CD4-positive, CD25-positive, alpha-beta regulatory T cell (primary cell): ENCODE measurements at regions not wholly inside any gene's neighbourhood (a gene's known extent, or its start where the extent isn't known, plus 50 kb on each side); places are given as distances from the start of the nearest gene placed in this dataset.
"Not testable (repeated sequence)": the region's sequence is repeated elsewhere in the genome, so short reads cannot be mapped to it uniquely, and the experiment has no call there.

Experiments used
- ATAC-seq, 2 donors: fragments of 150-1000 bp; cut with Tn5 transposase; one replicate each; pipeline ENCODE4 v1.10.0; 2021; ENCODE audit warnings: low read depth in 2 of 2, moderate number of reproducible peaks in 2 of 2, moderate library complexity in 1 of 2
- DNase-seq, 3 donors: peaks; one replicate each; pipeline versions ENCODE4 v3.0.0 to v3.0.0-alpha.2; 2012 to 2022; ENCODE audit warnings: mixed read lengths in 1 of 3
- H3K27ac ChIP-seq: one replicate; pipeline ENCODE4 v1.7.0; 2013; ENCODE audit warnings: mild to moderate bottlenecking, low read length; ENCODE audit not compliant: insufficient read depth, poor library complexity, severe bottlenecking
- H3K27me3 ChIP-seq: one replicate; pipeline ENCODE4 v1.7.0; 2013; ENCODE audit warnings: low read length; ENCODE audit not compliant: control insufficient read depth, insufficient read depth
- H3K36me3 ChIP-seq: one replicate; pipeline ENCODE4 v1.7.0; 2013; ENCODE audit warnings: mild to moderate bottlenecking, low read length, moderate library complexity; ENCODE audit not compliant: control insufficient read depth, insufficient read depth
- H3K4me1 ChIP-seq: 2 replicates; pipeline ENCODE4 v1.7.0; 2013; ENCODE audit warnings: mild to moderate bottlenecking, low read length; ENCODE audit not compliant: insufficient read depth, control insufficient read depth, poor library complexity, severe bottlenecking
- H3K4me3 ChIP-seq: one replicate; pipeline ENCODE4 v1.7.0; 2013; ENCODE audit warnings: low read depth, mild to moderate bottlenecking, low read length, moderate library complexity
- H3K9me3 ChIP-seq, 2 experiments: 1 replicate in 1 of 2; 2 replicates in 1 of 2; pipeline ENCODE4 v1.7.0; 2013; ENCODE audit warnings: low read length in 2 of 2, mild to moderate bottlenecking in 1 of 2, moderate library complexity in 1 of 2; ENCODE audit not compliant: control insufficient read depth in 2 of 2
- H3K27ac Mint-ChIP-seq, 3 donors: one replicate each; pipeline ENCODE4 v1.8.0; 2020 to 2022; ENCODE audit warnings: mild to moderate bottlenecking in 3 of 3, mixed read lengths in 3 of 3, moderate library complexity in 2 of 3
- H3K27me3 Mint-ChIP-seq: one replicate; pipeline ENCODE4 v1.8.0; 2022; ENCODE audit warnings: mild to moderate bottlenecking, mixed read lengths
- H3K36me3 Mint-ChIP-seq: one replicate; pipeline ENCODE4 v1.8.0; 2020; ENCODE audit warnings: mixed read lengths
- H3K4me1 Mint-ChIP-seq, 4 donors: one replicate each; pipeline ENCODE4 v1.8.0; 2020 to 2022; ENCODE audit warnings: mixed read lengths in 4 of 4, mild to moderate bottlenecking in 1 of 4
- H3K4me3 Mint-ChIP-seq, 4 donors: one replicate each; pipeline ENCODE4 v1.8.0; 2020 to 2022; ENCODE audit warnings: mild to moderate bottlenecking in 4 of 4, mixed read lengths in 4 of 4, moderate library complexity in 3 of 4
- H3K9me3 Mint-ChIP-seq, 7 donors: one replicate each; pipeline ENCODE4 v1.8.0; 2020 to 2022; ENCODE audit warnings: mixed read lengths in 7 of 7, mild to moderate bottlenecking in 3 of 7, moderate library complexity in 2 of 7

GRCh38 chr15:96197721-96198120 is 132.8 kb upstream of the NR2F2 start:
- no peak for ATAC-seq
- H3K4me3 Mint-ChIP-seq: no peak overlapping the region
- H3K27ac Mint-ChIP-seq: no peak overlapping the region

GRCh38 chr15:96199111-96199510 is 131.4 kb upstream of the NR2F2 start:
- no peak for ATAC-seq
- H3K4me3 ChIP-seq: no peak overlapping the region
- H3K4me1 Mint-ChIP-seq: no peaks in the 10 kb centered on the region
- no peaks in the 10 kb centered on the region for H3K36me3 Mint-ChIP-seq
- no peak overlapping the region for H3K27ac ChIP-seq
- DNase-seq: no peak
- H3K27ac Mint-ChIP-seq: no peak overlapping the region
- peaks cover 0 to 2% of the 10 kb centered on the region in 2 experiments for H3K9me3 ChIP-seq
- no peaks in the 10 kb centered on the region for H3K36me3 ChIP-seq
- H3K27me3 Mint-ChIP-seq: no peaks in the 10 kb centered on the region
- H3K27me3 ChIP-seq: no peaks in the 10 kb centered on the region
- peaks cover 0 to 10% (median 4%) of the 10 kb centered on the region in 7 donors for H3K9me3 Mint-ChIP-seq
- H3K4me1 ChIP-seq: no peaks in the 10 kb centered on the region
- no peak overlapping the region for H3K4me3 Mint-ChIP-seq

More at GRCh38 chr15:96197721-96198120, 132.8 kb upstream of the NR2F2 start:
- Histone ChIP-seq H3K4me3 (no peak overlapping the region), H3K27ac (no peak overlapping the region), H3K9me3 (no peaks in the 10 kb centered on the region), H3K27me3 (no peaks in the 10 kb centered on the region), H3K36me3 (no peaks in the 10 kb centered on the region), H3K4me1 (no peaks in the 10 kb centered on the region)
- DNase-seq: no peak
- Mint-ChIP-seq H3K4me1 (no peaks in the 10 kb centered on the region), H3K36me3 (no peaks in the 10 kb centered on the region), H3K27me3 (no peaks in the 10 kb centered on the region), H3K9me3 (peaks cover 0 to 10% (median 4%) of the 10 kb centered on the region in 7 donors)

DNA sequence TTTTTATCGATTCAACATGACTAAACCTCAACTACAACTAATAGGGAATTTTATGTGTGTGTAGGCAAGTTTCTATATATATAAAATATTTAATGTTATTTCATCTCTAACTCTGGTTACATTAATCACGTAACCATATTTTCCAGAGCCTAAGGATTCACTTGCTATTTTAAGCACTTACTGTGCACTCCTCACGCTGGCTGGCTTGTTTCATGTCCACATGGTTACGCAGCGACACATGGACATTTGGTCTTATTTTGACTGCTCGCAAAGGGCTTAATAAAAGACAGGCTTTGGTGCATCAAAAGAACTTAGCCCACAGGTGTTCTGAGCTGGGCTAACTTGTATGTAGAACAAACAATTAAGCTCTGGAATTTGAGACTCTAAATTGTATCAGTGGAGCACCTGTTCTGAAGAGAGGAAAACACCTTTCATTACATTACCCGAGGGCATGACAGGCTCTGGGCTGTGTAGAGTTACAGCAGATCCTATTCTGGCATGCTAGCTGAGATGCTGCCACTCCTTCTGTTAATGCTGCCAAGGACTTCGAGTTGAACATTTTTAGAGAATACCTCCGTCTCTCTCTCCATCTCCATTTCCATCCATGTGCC is 130.0 kb upstream of the NR2F2 start:
- H3K27ac ChIP-seq: no peak overlapping the region
- Mint-ChIP-seq H3K4me1 (no peaks in the 10 kb centered on the region), H3K36me3 (no peaks in the 10 kb centered on the region), H3K27me3 (no peaks in the 10 kb centered on the region), H3K4me3 (no peak overlapping the region), H3K9me3 (peaks cover 0 to 12% (median 4%) of the 10 kb centered on the region in 7 donors), H3K27ac (no peak overlapping the region)
- no peak for ATAC-seq
- DNase-seq: no peak
- no peak overlapping the region for H3K4me3 ChIP-seq
- peaks cover 0 to 2% of the 10 kb centered on the region in 2 experiments for H3K9me3 ChIP-seq
- H3K4me1 ChIP-seq: no peaks in the 10 kb centered on the region
- H3K36me3 ChIP-seq: no peaks in the 10 kb centered on the region
- H3K27me3 ChIP-seq: no peaks in the 10 kb centered on the region

- Mint-ChIP-seq H3K27me3 (no peaks in the 10 kb centered on the region), H3K27ac (no peak overlapping the region), H3K36me3 (no peaks in the 10 kb centered on the region), H3K9me3 (peaks cover under 1 to 16% (median 4%) of the 10 kb centered on the region in 7 donors), H3K4me3 (peak overlapping the region in 1 of 4 donors; percentile 64), H3K4me1 (no peaks in the 10 kb centered on the region)
- Histone ChIP-seq H3K27ac (no peak overlapping the region), H3K27me3 (no peaks in the 10 kb centered on the region), H3K4me1 (no peaks in the 10 kb centered on the region), H3K4me3 (no peak overlapping the region), H3K36me3 (no peaks in the 10 kb centered on the region), H3K9me3 (peaks cover 0 to 2% of the 10 kb centered on the region in 2 experiments)
- DNase-seq (no peak), ATAC-seq (no peak)
Measured at GRCh38 chr15:96201696-96202095, 128.8 kb upstream of the NR2F2 start.

- H3K9me3 Mint-ChIP-seq: peaks cover 2 to 14% (median 4%) of the 10 kb centered on the region in 7 donors
- not testable (repeated sequence) for H3K9me3 ChIP-seq, H3K4me1 ChIP-seq, H3K27me3 ChIP-seq, H3K36me3 ChIP-seq, ATAC-seq, H3K27ac Mint-ChIP-seq, H3K36me3 Mint-ChIP-seq, H3K4me3 ChIP-seq, H3K4me3 Mint-ChIP-seq, H3K27me3 Mint-ChIP-seq, H3K4me1 Mint-ChIP-seq, DNase-seq, H3K27ac ChIP-seq
Measured at GRCh38 chr15:96205588-96205987, 124.9 kb upstream of the NR2F2 start.

DNA sequence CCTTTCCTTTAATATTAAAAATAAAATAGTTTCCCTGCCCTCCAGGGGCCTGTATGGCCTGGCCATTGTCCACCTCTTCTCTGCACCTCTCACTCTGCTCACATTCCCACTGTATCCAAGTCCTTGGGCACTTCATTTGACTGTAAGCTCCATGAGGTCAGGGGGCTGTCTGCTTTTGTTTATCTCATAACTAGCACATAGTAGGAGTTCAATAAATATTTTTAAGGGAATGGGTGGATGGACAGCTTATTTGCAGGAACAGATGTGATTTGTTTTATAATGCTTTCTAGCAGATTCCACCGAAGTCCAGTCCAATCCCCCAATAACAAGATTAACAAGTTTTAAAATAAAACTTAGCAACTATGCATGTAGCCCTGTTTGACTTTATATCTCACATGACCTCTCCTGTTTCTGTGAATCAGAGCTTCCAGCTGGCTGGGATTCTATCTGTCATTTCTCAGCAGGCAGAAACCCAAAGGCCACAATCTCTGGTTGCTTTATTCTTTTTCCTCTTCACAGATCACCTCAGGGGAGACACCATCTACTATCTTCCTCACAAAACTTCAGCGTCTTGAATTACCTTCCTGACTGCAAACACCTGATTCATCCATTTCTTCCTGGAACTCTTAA is 123.0 kb upstream of the NR2F2 start:
- H3K27ac ChIP-seq: no peak overlapping the region
- H3K4me3 ChIP-seq: no peak overlapping the region
- H3K9me3 ChIP-seq: peaks cover 0 to 2% of the 10 kb centered on the region in 2 experiments
- no peak overlapping the region for H3K27ac Mint-ChIP-seq
- no peak overlapping the region for H3K4me3 Mint-ChIP-seq
- peaks cover 0 to 10% (median 3%) of the 10 kb centered on the region in 7 donors for H3K9me3 Mint-ChIP-seq
- DNase-seq: no peak
- no peaks in the 10 kb centered on the region for H3K4me1 ChIP-seq
- no peaks in the 10 kb centered on the region for H3K36me3 ChIP-seq
- no peaks in the 10 kb centered on the region for H3K4me1 Mint-ChIP-seq
- no peaks in the 10 kb centered on the region for H3K36me3 Mint-ChIP-seq
- H3K27me3 ChIP-seq: no peaks in the 10 kb centered on the region
- no peak for ATAC-seq
- peaks cover 4% of the 10 kb centered on the region for H3K27me3 Mint-ChIP-seq

- no peaks in the 10 kb centered on the region for H3K36me3 ChIP-seq
- no peak overlapping the region for H3K27ac ChIP-seq
- H3K27me3 Mint-ChIP-seq: peaks cover 4% of the 10 kb centered on the region
- H3K4me1 ChIP-seq: no peaks in the 10 kb centered on the region
- peaks cover 0 to 10% (median 2%) of the 10 kb centered on the region in 7 donors for H3K9me3 Mint-ChIP-seq
- no peak overlapping the region for H3K4me3 Mint-ChIP-seq
- no peak overlapping the region for H3K4me3 ChIP-seq
- DNase-seq (no peak), ATAC-seq (no peak)
- H3K36me3 Mint-ChIP-seq: no peaks in the 10 kb centered on the region
- H3K27ac Mint-ChIP-seq: no peak overlapping the region
- no peaks in the 10 kb centered on the region for H3K27me3 ChIP-seq
- no peaks in the 10 kb centered on the region for H3K4me1 Mint-ChIP-seq
- H3K9me3 ChIP-seq: no peaks in the 10 kb centered on the region
Measured at GRCh38 chr15:96209285-96209735, 121.2 kb upstream of the NR2F2 start.

DNA sequence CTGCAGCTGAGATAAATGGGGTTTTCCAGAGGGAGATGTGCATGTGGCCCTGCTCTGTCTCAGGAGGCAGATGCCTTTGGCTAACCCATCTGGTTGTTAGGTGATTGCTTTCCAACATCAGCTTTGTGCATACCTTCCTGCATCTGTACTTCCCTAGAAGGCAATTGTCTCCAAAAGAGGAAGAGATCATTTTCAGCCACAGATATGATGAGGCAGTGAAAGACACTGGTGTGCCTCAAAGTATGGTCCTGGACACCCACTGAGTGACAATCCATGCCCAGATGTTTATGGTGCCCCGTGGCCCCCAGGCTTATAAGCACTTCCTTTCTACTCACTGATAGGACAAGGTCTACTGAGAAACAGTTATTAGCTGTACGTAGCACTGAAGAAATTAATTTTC is 117.5 kb upstream of the NR2F2 start:
- Histone ChIP-seq H3K27ac (no peak overlapping the region), H3K4me3 (no peak overlapping the region), H3K4me1 (no peaks in the 10 kb centered on the region), H3K27me3 (no peaks in the 10 kb centered on the region), H3K9me3 (no peaks in the 10 kb centered on the region), H3K36me3 (no peaks in the 10 kb centered on the region)
- Mint-ChIP-seq H3K9me3 (peaks cover 0 to 6% (median 0%) of the 10 kb centered on the region in 7 donors), H3K4me1 (no peaks in the 10 kb centered on the region), H3K27me3 (peaks cover 4% of the 10 kb centered on the region), H3K36me3 (no peaks in the 10 kb centered on the region), H3K27ac (no peak overlapping the region), H3K4me3 (no peak overlapping the region)
- DNase-seq (no peak), ATAC-seq (no peak)
